ENCODE measurements at regions not wholly inside any gene's neighbourhood (a gene's known extent, or its start where the extent isn't known, plus 50 kb on each side); places are given as distances from the start of the nearest gene placed in this dataset.
A peak's percentile ranks its signal among the peaks of the same experiment; 100 is the strongest.
"Not testable (repeated sequence)": the region's sequence is repeated elsewhere in the genome, so short reads cannot be mapped to it uniquely, and the experiment has no call there.

- peak; percentile 14 for DNase-seq (ENCODE audit: low spot score)
Measured at GRCh38 chr11:87878373-87878825, 296.8 kb downstream of the RAB38 start.

- DNase-seq (ENCODE audit: low spot score), result no peak
Measured at GRCh38 chr11:87871056-87871455, 304.2 kb downstream of the RAB38 start.

- DNase-seq (ENCODE audit: low spot score), result no peak
Measured at GRCh38 chr11:87870086-87870485, 305.2 kb downstream of the RAB38 start.

GRCh38 chr11:87866951-87867350, 308.3 kb downstream of the RAB38 start:
- no peak for DNase-seq (ENCODE audit: low spot score)

- no peak for DNase-seq (ENCODE audit: low spot score)
Measured at GRCh38 chr11:87861030-87861429, 314.2 kb downstream of the RAB38 start.

- peak; percentile 1 for DNase-seq (ENCODE audit: low spot score)
Measured at GRCh38 chr11:87859636-87860035, 315.6 kb downstream of the RAB38 start.

- no peak for DNase-seq (ENCODE audit: low spot score)
Measured at GRCh38 chr11:87851827-87852226, 323.4 kb downstream of the RAB38 start.

- DNase-seq (ENCODE audit: low spot score), result no peak
Measured at GRCh38 chr11:87851234-87851633, 324.0 kb downstream of the RAB38 start.

- no peak for DNase-seq (ENCODE audit: low spot score)
Measured at GRCh38 chr11:87849216-87849615, 326.0 kb downstream of the RAB38 start.

GRCh38 chr11:87840786-87841185, 334.5 kb downstream of the RAB38 start:
- DNase-seq (ENCODE audit: low spot score), result no peak

GRCh38 chr11:87832211-87832610, 343.0 kb downstream of the RAB38 start:
- DNase-seq (ENCODE audit: low spot score), result no peak

- DNase-seq (ENCODE audit: low spot score), result no peak
Measured at GRCh38 chr11:87820011-87820410, 355.2 kb downstream of the RAB38 start.

GRCh38 chr11:87819151-87819550, 356.1 kb downstream of the RAB38 start:
- peak; percentile 52 for DNase-seq (ENCODE audit: low spot score)

- no peak for DNase-seq (ENCODE audit: low spot score)
Measured at GRCh38 chr11:87812571-87813365, 362.5 kb downstream of the RAB38 start.

- no peak for DNase-seq (ENCODE audit: low spot score)
Measured at GRCh38 chr11:87810486-87810885, 364.8 kb downstream of the RAB38 start.

- DNase-seq (ENCODE audit: low spot score), result no peak
Measured at GRCh38 chr11:87809256-87809655, 366.0 kb downstream of the RAB38 start.

- DNase-seq (ENCODE audit: low spot score), result no peak
Measured at GRCh38 chr11:87804176-87804575, 371.1 kb downstream of the RAB38 start.

GRCh38 chr11:87803748-87804147, 371.5 kb downstream of the RAB38 start:
- DNase-seq (ENCODE audit: low spot score), result no peak

GRCh38 chr11:87784862-87785261, 390.4 kb downstream of the RAB38 start:
- not testable (repeated sequence) for DNase-seq (ENCODE audit: low spot score)

- no peak for DNase-seq (ENCODE audit: low spot score)
Measured at GRCh38 chr11:87780068-87780413, 395.2 kb downstream of the RAB38 start.

- no peak for DNase-seq (ENCODE audit: low spot score)
Measured at GRCh38 chr11:87779276-87780067, 395.8 kb downstream of the RAB38 start.

GRCh38 chr11:87778357-87778756, 396.9 kb downstream of the RAB38 start:
- DNase-seq (ENCODE audit: low spot score), result peak; percentile 2

GRCh38 chr11:87775036-87775435, 400.2 kb downstream of the RAB38 start:
- DNase-seq (ENCODE audit: low spot score), result no peak
